ENCODE measurements at regions not wholly inside any gene's neighbourhood (a gene's known extent, or its start where the extent isn't known, plus 50 kb on each side); places are given as distances from the start of the nearest gene placed in this dataset.

- DNase-seq = no peak
Observed at GRCh38 chr14:51400139-51400538, 160.1 kb downstream of the TMX1 start.

GRCh38 chr14:51401272-51401671 is 161.2 kb downstream of the TMX1 start:
- DNase-seq = no peak

- DNase-seq = no peak
Observed at GRCh38 chr14:51401756-51402155, 161.7 kb downstream of the TMX1 start.

GRCh38 chr14:51410897-51411296 is 170.8 kb downstream of the TMX1 start:
- no peak for DNase-seq

DNA sequence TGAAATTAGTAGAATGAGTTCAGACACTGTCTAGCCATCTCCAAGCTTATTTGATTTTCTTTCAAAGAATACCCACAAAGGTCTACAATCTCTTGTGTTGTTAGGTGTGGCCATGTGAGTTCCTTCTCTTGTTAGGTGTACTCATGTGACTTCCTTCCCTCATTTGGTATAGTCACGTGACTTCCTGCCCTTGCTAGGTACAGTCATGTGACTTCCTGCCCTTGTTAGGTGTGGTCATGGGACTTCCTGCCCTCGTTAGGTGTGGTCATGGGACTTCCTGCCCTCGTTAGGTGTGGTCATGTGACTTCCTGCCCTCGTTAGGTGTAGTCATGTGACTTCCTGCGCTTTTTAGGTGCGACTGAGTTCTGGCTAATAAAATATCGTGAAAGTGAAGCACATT is 179.6 kb downstream of the TMX1 start:
- no peak for DNase-seq

GRCh38 chr14:51422704-51423103 is 182.7 kb downstream of the TMX1 start:
- DNase-seq = no peak

DNA sequence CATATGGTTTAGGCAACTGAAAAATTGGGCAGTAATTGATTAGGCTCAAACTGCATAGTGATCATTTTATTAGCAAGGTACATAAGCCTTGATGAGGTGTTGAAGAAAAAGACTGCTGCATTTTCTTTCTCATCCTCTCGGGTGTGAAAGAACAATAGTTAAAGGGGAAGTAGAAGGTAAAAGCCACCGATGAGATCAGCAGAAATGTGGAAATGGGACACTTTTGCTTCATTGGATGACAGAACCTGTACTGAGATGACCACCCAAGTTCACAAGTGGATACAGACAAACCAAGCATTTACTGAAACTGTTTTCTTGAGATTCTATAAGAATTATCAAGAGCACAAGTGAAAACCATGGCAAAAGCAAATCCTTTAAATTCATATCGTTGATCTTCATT is 184.0 kb downstream of the TMX1 start:
- no peak for DNase-seq

- no peak for DNase-seq
Observed at GRCh38 chr14:51424561-51425251, 184.7 kb downstream of the TMX1 start.

- DNase-seq = no peak
Observed at GRCh38 chr14:51428981-51429380, 188.9 kb downstream of the TMX1 start.

DNA sequence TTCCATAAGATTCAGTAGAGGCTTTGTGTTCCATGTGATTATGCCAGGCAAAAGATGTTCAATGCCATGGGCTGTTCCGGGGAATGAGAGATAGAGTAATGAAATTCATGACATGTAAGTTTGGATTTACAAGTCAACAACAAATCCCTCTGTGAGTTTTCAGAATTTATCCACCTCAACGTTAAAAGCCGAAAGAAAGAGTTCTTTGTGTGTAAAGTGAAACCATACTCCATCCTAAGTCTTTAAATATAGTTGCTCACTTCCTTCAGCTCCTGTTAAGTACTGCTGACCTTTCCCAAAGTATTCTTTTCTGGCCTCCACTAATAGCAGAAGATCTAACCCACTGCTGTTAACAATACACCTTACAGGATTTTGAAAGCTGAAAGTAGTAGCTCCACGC is 190.0 kb downstream of the TMX1 start:
- no peak for DNase-seq

- no peak for DNase-seq
Observed at GRCh38 chr14:51430633-51431032, 190.6 kb downstream of the TMX1 start.

DNA sequence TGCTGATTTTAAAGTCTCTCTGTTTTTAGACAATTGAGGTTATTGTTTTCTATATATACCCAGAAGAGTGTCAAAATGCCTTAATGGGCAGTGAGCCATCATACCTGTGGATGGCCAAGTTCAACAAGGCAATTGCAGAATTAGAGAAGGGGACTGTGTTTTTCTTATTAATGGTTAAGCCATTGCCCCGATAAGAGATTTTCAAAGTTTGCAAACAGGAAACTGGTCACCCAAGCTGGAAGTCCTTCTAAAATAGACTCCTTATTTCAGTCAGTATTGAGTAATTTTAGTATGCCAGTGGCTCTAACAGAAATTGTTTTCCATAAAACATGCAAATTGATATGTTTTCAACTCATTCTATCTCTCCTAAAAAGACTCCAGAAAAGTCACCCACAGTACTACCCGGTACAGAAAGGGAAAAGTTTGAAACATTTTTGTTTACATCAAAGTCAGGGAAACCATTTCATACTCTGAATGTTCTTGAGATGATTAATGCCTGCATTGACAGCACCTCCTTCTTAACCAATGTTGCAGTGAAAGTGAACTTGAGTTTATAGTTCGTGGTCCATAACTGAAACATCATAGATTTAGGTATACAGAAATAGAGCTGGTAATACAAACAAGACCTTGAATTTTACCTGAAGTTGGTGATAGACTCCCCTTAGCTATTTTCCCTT is 191.1 kb downstream of the TMX1 start:
- no peak for DNase-seq

- no peak for DNase-seq
Observed at GRCh38 chr14:51431741-51432140, 191.7 kb downstream of the TMX1 start.

GRCh38 chr14:51432302-51432948 is 192.4 kb downstream of the TMX1 start:
- DNase-seq = no peak

- DNase-seq = no peak
Observed at GRCh38 chr14:51436630-51437029, 196.6 kb downstream of the TMX1 start.

DNA sequence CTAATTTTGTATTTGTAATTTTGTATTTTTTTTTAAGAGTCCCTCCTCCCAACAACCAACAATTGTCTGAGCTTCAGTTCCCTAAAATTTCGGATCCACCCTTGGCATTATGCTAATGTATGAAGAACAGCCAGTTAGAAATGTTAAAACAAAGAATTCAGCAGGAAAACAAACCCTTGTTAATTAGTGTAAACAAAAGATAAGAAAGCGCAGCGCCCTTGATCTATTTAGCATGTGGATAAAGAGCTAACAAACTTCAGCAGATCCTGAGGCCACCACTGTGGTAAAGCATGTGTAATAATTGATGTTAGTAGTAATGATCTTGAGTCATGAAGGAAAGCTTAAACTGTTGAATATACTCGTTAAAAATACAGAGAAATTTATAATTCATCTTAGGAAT is 199.8 kb downstream of the TMX1 start:
- DNase-seq = no peak

GRCh38 chr14:51441001-51441400 is 201.0 kb downstream of the TMX1 start:
- no peak for DNase-seq

DNA sequence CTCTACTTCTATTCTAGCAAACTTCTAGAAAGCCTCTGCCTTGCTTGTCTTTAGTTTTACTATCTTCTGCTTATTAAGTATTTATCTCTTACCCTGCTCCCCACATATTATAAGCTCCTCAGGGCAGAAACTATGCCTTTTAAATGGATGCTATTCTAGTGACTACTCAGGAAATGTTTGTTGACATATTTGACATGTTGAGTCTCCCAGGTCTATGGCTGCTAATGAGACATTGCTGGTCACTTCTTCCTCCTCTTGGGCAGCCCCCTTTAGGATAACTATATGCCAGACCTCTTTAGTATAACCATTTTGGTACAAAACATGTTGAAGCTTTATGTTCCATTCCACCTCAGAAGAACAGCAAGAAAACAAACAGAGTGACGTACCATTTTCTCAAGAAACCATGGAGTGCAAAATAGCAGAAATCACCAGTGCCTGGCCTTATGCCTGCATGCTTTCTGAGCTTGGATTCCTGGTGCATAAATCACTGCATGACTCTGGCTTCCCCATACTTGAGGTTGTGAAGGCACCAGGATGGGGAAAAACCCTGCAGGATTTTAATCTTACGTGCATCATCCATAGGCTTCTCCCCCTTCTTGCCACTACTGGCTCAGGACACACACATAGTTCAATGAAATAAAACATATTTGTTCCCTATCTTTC is 202.6 kb downstream of the TMX1 start:
- no peak for DNase-seq

- no peak for DNase-seq
Observed at GRCh38 chr14:51443195-51444018, 203.4 kb downstream of the TMX1 start.

DNA sequence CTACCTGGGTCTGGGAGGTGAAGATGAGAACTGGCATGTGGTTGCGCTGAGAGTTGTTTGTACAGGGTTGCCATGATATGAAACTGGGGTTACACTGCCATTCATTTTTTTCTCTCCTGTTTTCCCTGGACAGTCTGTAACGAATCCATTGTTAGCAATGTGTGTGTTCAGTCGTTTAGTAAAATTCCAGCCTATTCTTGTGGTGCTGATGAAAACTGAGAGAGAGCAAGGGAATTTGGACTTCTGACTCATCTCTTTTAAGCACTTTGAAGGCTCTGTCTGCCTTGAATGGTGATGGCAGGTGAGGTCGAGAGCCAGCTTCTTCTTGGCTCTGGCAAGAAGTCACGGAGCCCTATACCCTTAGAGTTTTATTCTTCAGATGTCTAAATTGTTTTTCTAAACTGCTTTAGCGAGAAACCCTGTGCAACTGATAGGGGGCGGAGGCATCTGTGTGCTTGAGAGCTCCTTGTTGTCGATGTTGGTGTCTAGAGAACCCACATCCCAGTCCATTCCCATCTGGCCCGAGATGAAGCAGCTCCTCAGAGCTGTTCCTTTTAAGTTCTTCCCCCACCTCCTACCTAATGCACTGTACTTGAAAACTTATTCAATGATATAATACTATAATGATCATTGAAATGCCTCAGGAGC is 204.4 kb downstream of the TMX1 start:
- no peak for DNase-seq

- DNase-seq = no peak
Observed at GRCh38 chr14:51445001-51445390, 204.9 kb downstream of the TMX1 start.

DNA sequence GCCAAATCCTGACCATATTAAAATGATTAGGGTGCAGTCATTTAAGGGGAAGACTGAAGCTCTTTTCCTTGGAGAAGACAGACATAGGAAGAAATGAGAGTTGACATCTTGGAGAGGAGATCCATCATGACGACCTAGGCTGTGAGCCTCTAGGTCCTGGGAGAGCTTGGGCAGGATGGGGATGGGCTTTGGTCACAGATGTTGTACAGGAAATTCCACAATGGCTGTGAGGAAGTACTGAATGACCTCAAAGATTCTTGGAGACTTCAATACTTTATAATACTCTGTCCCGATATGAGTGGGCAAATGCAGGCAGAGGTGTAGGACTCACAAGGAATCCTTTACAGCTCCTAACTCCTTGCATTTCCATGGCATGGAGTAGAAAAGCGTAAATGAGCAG is 204.9 kb upstream of the FRMD6 start:
- no peak for DNase-seq

All from NCI-H2029 treated with DMSO at 0.1 percent for 48 hours (cell line).